NT2/D1 (cell line): ENCODE measurements at regions not wholly inside any gene's neighbourhood (a gene's known extent, or its start where the extent isn't known, plus 50 kb on each side); places are given as distances from the start of the nearest gene placed in this dataset.

Experiments used
- YY1 ChIP-seq: IDR thresholded peaks from 2 replicates; pipeline ENCODE4 v1.6.1; 2011; ENCODE audit not compliant: insufficient read length, insufficient read depth
- ZNF274 ChIP-seq: IDR thresholded peaks from 2 replicates; pipeline ENCODE4 v1.6.1; 2011; ENCODE audit warnings: mild to moderate bottlenecking, low read depth, low read length

- TF ChIP-seq ZNF274 (no peak), YY1 (no peak)
Observed at GRCh38 chr5:171709930-171710329, 75.7 kb upstream of the SMIM23 start.
